ENCODE measurements at regions not wholly inside any gene's neighbourhood (a gene's known extent, or its start where the extent isn't known, plus 50 kb on each side); places are given as distances from the start of the nearest gene placed in this dataset.

GRCh38 chr11:129694538-129694937, 121.1 kb upstream of the TMEM45B start:
- TF ChIP-seq CTCF (IDR thresholded peaks at IDR 0.05) (no peak), POLR2A (IDR thresholded peaks at IDR 0.05; ENCODE audit: low read depth) (no peak)

All from esophagus muscularis mucosa (tissue), 3 donors.